Activated B cell treated with CpG ODN at 0.5 μM for 24 hours (primary cell): ENCODE measurements at regions not wholly inside any gene's neighbourhood (a gene's known extent, or its start where the extent isn't known, plus 50 kb on each side); places are given as distances from the start of the nearest gene placed in this dataset.

Experiments used
- ATAC-seq: fragments of 200-7000 bp; cut with Tn5 transposase; one replicate; pipeline ENCODE4 v1.10.0; 2021; ENCODE audit warnings: low read depth, mild to moderate bottlenecking, moderate library complexity
- CTCF ChIA-PET: fragments of 350-600 bp; sonication (Branson Sonifier 250); formaldehyde crosslinking; loops from one replicate; lab custom pipeline; 2021; ENCODE audit warnings: antibody characterized with exemption; lab: Charles Lee
- POLR2A ChIA-PET: fragments of 350-600 bp; sonication (Branson Sonifier 250); formaldehyde crosslinking; loops from one replicate; lab custom pipeline; 2021; ENCODE audit warnings: antibody characterized with exemption; lab: Charles Lee
- DNase-seq: peaks from one replicate; pipeline ENCODE4 v3.0.0; 2022
- H3K27ac Mint-ChIP-seq: one replicate; pipeline ENCODE4 v1.8.0; 2020; ENCODE audit warnings: mixed read lengths
- H3K27me3 Mint-ChIP-seq: one replicate; pipeline ENCODE4 v1.8.0; 2021; ENCODE audit warnings: mixed read lengths
- H3K36me3 Mint-ChIP-seq: one replicate; pipeline ENCODE4 v1.8.0; 2021; ENCODE audit warnings: low read depth, mixed read lengths
- H3K4me1 Mint-ChIP-seq: one replicate; pipeline ENCODE4 v1.8.0; 2021; ENCODE audit warnings: mixed read lengths
- H3K4me3 Mint-ChIP-seq: one replicate; pipeline ENCODE4 v1.8.0; 2020; ENCODE audit warnings: mild to moderate bottlenecking, mixed read lengths
- H3K9me3 Mint-ChIP-seq: one replicate; pipeline ENCODE4 v1.8.0; 2020; ENCODE audit warnings: mixed read lengths
- intact Hi-C: fragments of 100-400 bp; cut with micrococcal nuclease; formaldehyde crosslinking; loops from one replicate; pipeline ENCODE4 v1.15.1; 2024
- TF ChIP-seq, protein P1 (sequence below): fragments of 200-600 bp; IDR thresholded peaks from one replicate; pipeline ENCODE4 v1.8.0; 2022; ENCODE audit warnings: antibody characterized with exemption, mild to moderate bottlenecking

GRCh38 chr6:74312081-74312480 lies 616.1 kb downstream of the CD109 start:
- Mint-ChIP-seq H3K4me3 (no peak overlapping the region), H3K36me3 (no peaks in the 10 kb centered on the region), H3K9me3 (no peaks in the 10 kb centered on the region), H3K27ac (no peak overlapping the region), H3K27me3 (no peaks in the 10 kb centered on the region), H3K4me1 (no peaks in the 10 kb centered on the region)
- CTCF ChIA-PET, result no interaction called here
- TF ChIP-seq, protein P1, sequence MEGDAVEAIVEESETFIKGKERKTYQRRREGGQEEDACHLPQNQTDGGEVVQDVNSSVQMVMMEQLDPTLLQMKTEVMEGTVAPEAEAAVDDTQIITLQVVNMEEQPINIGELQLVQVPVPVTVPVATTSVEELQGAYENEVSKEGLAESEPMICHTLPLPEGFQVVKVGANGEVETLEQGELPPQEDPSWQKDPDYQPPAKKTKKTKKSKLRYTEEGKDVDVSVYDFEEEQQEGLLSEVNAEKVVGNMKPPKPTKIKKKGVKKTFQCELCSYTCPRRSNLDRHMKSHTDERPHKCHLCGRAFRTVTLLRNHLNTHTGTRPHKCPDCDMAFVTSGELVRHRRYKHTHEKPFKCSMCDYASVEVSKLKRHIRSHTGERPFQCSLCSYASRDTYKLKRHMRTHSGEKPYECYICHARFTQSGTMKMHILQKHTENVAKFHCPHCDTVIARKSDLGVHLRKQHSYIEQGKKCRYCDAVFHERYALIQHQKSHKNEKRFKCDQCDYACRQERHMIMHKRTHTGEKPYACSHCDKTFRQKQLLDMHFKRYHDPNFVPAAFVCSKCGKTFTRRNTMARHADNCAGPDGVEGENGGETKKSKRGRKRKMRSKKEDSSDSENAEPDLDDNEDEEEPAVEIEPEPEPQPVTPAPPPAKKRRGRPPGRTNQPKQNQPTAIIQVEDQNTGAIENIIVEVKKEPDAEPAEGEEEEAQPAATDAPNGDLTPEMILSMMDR, result no peak
- POLR2A ChIA-PET, result no interaction called here
- ATAC-seq (no peak), DNase-seq (no peak)
- intact Hi-C loops, result no loop called here

GRCh38 chr6:74311431-74311830 lies 615.4 kb downstream of the CD109 start:
- H3K4me1 Mint-ChIP-seq, result no peaks in the 10 kb centered on the region
- intact Hi-C loops, result no loop called here
- no peaks in the 10 kb centered on the region for H3K9me3 Mint-ChIP-seq
- no peaks in the 10 kb centered on the region for H3K36me3 Mint-ChIP-seq
- ChIA-PET CTCF (no interaction called here), POLR2A (interaction anchor here (0.6 kb wide), 1 partner anchor 1083 kb away, joined by 4 read pairs; no protein-coding TSS in a partner anchor)
- H3K27ac Mint-ChIP-seq, result no peak overlapping the region
- TF ChIP-seq, protein P1, result no peak
- H3K4me3 Mint-ChIP-seq, result no peak overlapping the region
- DNase-seq, result no peak
- H3K27me3 Mint-ChIP-seq, result no peaks in the 10 kb centered on the region
- ATAC-seq, result no peak

GRCh38 chr6:74289884-74290283 lies 593.9 kb downstream of the CD109 start:
- H3K9me3 Mint-ChIP-seq, result peaks cover 4% of the 10 kb centered on the region
- TF ChIP-seq, protein P1, result no peak
- H3K4me3 Mint-ChIP-seq, result no peak overlapping the region
- ATAC-seq (no peak), DNase-seq (no peak)
- intact Hi-C loops, result no loop called here
- CTCF ChIA-PET, result no interaction called here
- no peaks in the 10 kb centered on the region for H3K27me3 Mint-ChIP-seq
- no peaks in the 10 kb centered on the region for H3K4me1 Mint-ChIP-seq
- H3K27ac Mint-ChIP-seq, result no peak overlapping the region
- H3K36me3 Mint-ChIP-seq, result no peaks in the 10 kb centered on the region
- POLR2A ChIA-PET, result no interaction called here

DNA sequence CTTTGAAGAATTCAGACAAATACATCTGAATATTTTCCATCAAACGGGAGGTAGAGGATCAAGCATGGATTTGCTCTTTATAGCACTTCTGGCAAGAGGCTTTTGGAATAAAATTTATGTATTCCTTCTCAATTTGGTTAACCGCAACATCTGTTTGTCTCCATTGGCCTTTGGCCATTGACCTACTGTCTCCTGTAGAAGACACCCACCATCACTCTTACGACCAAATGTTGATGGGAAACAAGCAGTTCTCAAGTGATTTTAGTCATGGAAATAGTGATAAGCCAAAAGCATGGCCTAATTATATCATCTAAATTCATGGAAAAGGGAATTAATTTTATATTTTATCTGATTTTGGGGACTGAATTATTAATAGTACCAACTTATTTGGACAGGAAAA lies 591.9 kb downstream of the CD109 start:
- no peak overlapping the region for H3K27ac Mint-ChIP-seq
- H3K27me3 Mint-ChIP-seq, result no peaks in the 10 kb centered on the region

GRCh38 chr6:74287441-74287840 lies 591.4 kb downstream of the CD109 start:
- peaks cover 4% of the 10 kb centered on the region for H3K9me3 Mint-ChIP-seq
- H3K27me3 Mint-ChIP-seq, result no peaks in the 10 kb centered on the region
- no peaks in the 10 kb centered on the region for H3K4me1 Mint-ChIP-seq
- ATAC-seq, result no peak
- TF ChIP-seq, protein P1, result no peak
- no peaks in the 10 kb centered on the region for H3K36me3 Mint-ChIP-seq
- CTCF ChIA-PET, result no interaction called here
- no peak for DNase-seq
- no peak overlapping the region for H3K27ac Mint-ChIP-seq
- H3K4me3 Mint-ChIP-seq, result no peak overlapping the region
- intact Hi-C loops, result no loop called here
- POLR2A ChIA-PET, result no interaction called here

More for the DNA sequence above, 591.9 kb downstream of the CD109 start:
- Mint-ChIP-seq H3K4me3 (no peak overlapping the region), H3K4me1 (no peaks in the 10 kb centered on the region), H3K36me3 (no peaks in the 10 kb centered on the region), H3K9me3 (peaks cover 4% of the 10 kb centered on the region)
- ChIA-PET POLR2A (no interaction called here), CTCF (no interaction called here)
- intact Hi-C loops, result no loop called here
- TF ChIP-seq, protein P1, result no peak
- DNase-seq (no peak), ATAC-seq (no peak)
